ENCODE measurements at regions not wholly inside any gene's neighbourhood (a gene's known extent, or its start where the extent isn't known, plus 50 kb on each side); places are given as distances from the start of the nearest gene placed in this dataset.

DNA sequence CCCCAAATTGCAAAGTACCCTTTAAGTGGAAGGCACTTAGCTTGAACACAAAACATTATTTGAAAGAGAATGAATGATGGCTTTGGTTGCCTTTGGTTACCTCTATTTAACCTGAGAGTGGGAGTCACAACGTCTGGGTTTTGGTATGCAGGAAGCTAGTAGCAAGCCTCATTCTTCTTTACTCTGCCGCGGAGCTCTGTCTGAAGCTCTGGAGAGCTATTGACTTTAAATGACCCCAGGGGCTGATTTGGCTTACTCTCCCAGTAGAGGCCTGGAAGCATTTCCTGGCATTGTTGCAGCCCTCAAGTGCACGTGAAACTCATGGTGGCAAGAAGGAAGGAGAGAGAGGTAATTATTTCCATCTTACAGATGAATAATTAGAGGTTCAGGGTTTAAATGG, 81.8 kb upstream of the MAGEA4 start:
- H3K4me3 ChIP-seq: no peak overlapping the region
- H3K9me3 ChIP-seq: no peaks in the 10 kb centered on the region
- no peak overlapping the region for H3K27ac ChIP-seq
- no peaks in the 10 kb centered on the region for H3K36me3 ChIP-seq
- peaks cover 0 to 3% (median 0%) of the 10 kb centered on the region in 3 donors for H3K27me3 ChIP-seq
- no peak for DNase-seq
- H3K4me1 ChIP-seq: no peaks in the 10 kb centered on the region
- intact Hi-C loops (cut with DNase I; ENCODE audit: low total_unique reads): no loop called here
- no peak for TF ChIP-seq POLR2A (IDR thresholded peaks at IDR 0.05)
- TF ChIP-seq POLR2AphosphoS5 (IDR thresholded peaks at IDR 0.05): no peak
- whole genome bisulfite sequencing, 5 donors: 2 to 31% (median 24%) methylated on average over 3 to 4 of the region's 4 CpGs

DNA sequence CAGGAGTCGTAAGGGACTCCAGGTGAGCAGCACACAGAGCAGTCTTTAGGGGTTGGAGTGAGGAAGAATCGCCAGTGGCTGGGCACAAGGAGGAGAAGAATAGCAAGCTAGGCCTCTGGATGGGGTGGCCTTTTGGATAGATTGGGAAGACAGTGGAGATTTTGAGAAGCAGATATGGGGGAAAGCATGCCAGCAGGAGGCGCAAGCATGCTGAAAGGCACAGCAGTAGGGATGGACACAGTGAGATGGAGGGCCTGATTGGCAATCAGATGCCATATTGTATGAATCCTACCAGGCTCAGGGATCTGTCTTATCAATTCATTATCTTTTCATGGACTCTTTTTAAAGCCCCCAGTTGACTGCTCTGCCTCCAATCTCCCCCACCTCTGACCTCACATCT, 60.4 kb upstream of the MAGEA4 start:
- no peaks in the 10 kb centered on the region for H3K4me1 ChIP-seq
- no peak overlapping the region for H3K27ac ChIP-seq
- no peaks in the 10 kb centered on the region for H3K27me3 ChIP-seq
- DNase-seq: no peak
- WGBS, 5 donors: 81 to 94% (median 94%) methylated on average over 3 of the region's 3 CpGs
- H3K4me3 ChIP-seq: no peak overlapping the region
- intact Hi-C loops (cut with DNase I; ENCODE audit: low total_unique reads): no loop called here
- H3K36me3 ChIP-seq: no peaks in the 10 kb centered on the region
- TF ChIP-seq POLR2AphosphoS5 (IDR thresholded peaks at IDR 0.05): no peak
- TF ChIP-seq EP300 (IDR thresholded peaks at IDR 0.05): no peak
- TF ChIP-seq POLR2A (IDR thresholded peaks at IDR 0.05): no peak
- no peak for TF ChIP-seq CTCF (IDR thresholded peaks at IDR 0.05)
- no peaks in the 10 kb centered on the region for H3K9me3 ChIP-seq

- Histone ChIP-seq H3K27me3 (no peaks in the 10 kb centered on the region), H3K36me3 (no peaks in the 10 kb centered on the region), H3K27ac (no peak overlapping the region), H3K4me1 (no peaks in the 10 kb centered on the region), H3K4me3 (no peak overlapping the region), H3K9me3 (no peaks in the 10 kb centered on the region)
- DNase-seq: no peak
- TF ChIP-seq POLR2A (IDR thresholded peaks at IDR 0.05) (no peak), POLR2AphosphoS5 (IDR thresholded peaks at IDR 0.05) (no peak)
- intact Hi-C loops (cut with DNase I; ENCODE audit: low total_unique reads): no loop called here
- WGBS, 5 donors: 46 to 75% (median 70%) methylated on average over 4 of the region's 4 CpGs
These were observed 57.8 kb upstream of the MAGEA4 start for GRCh38 chrX:151854726-151855495.

DNA sequence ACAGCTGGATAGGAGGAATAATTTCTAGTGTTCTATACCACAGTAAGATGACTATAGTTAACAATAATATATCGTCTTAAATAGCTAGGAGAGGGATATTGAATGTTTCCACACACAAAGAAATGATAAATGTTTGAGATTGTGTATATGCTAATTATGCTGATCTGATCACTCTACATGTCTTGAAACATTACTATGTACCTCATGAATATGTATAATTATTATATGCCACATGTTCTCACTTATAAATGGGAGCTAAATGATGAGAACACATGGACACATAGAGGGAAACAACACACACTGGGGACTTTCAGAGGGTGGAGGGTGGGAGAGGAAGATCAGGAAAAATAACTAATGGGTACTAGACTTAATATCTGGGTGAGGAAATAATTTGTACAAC, 53.2 kb upstream of the MAGEA4 start:
- no peak for TF ChIP-seq EP300 (IDR thresholded peaks at IDR 0.05)
- TF ChIP-seq POLR2A (IDR thresholded peaks at IDR 0.05): no peak
- TF ChIP-seq CTCF (IDR thresholded peaks at IDR 0.05): no peak
- no peak for TF ChIP-seq POLR2AphosphoS5 (IDR thresholded peaks at IDR 0.05)
- 64 to 93% (median 85%) methylated on average over 1 of the region's 1 CpG for WGBS, 5 donors
- intact Hi-C loops (cut with DNase I; ENCODE audit: low total_unique reads): no loop called here
- no peaks in the 10 kb centered on the region for H3K4me1 ChIP-seq
- no peaks in the 10 kb centered on the region for H3K36me3 ChIP-seq
- no peak overlapping the region for H3K4me3 ChIP-seq
- H3K9me3 ChIP-seq: no peaks in the 10 kb centered on the region
- H3K27me3 ChIP-seq: no peaks in the 10 kb centered on the region
- no peak overlapping the region for H3K27ac ChIP-seq
- no peak for DNase-seq

GRCh38 chrX:151860827-151861226, 51.9 kb upstream of the MAGEA4 start:
- DNase-seq: no peak
- H3K36me3 ChIP-seq: no peaks in the 10 kb centered on the region
- H3K9me3 ChIP-seq: no peaks in the 10 kb centered on the region
- no peak overlapping the region for H3K27ac ChIP-seq
- TF ChIP-seq POLR2A (IDR thresholded peaks at IDR 0.05): no peak
- no peak for TF ChIP-seq EP300 (IDR thresholded peaks at IDR 0.05)
- no peak for TF ChIP-seq POLR2AphosphoS5 (IDR thresholded peaks at IDR 0.05)
- TF ChIP-seq CTCF (IDR thresholded peaks at IDR 0.05): no peak
- intact Hi-C loops (cut with DNase I; ENCODE audit: low total_unique reads): no loop called here
- no peaks in the 10 kb centered on the region for H3K4me1 ChIP-seq
- H3K27me3 ChIP-seq: no peaks in the 10 kb centered on the region
- 72 to 94% (median 80%) methylated on average over 2 to 4 of the region's 4 CpGs for WGBS, 5 donors
- H3K4me3 ChIP-seq: no peak overlapping the region
